Loucy (cell line): ENCODE measurements at regions not wholly inside any gene's neighbourhood (a gene's known extent, or its start where the extent isn't known, plus 50 kb on each side); places are given as distances from the start of the nearest gene placed in this dataset.

Source experiments
- CTCF ChIP-seq: fragments of 200-600 bp; sonication (generic); conservative IDR thresholded peaks from 2 replicates; pipeline ENCODE4 v1.5.1; 2014; ENCODE audit warnings: mild to moderate bottlenecking, antibody characterized with exemption, low read length
- EZH2phosphoT487 ChIP-seq: fragments of 200-600 bp; IDR thresholded peaks from 2 replicates; pipeline ENCODE4 v1.6.1; 2018; ENCODE audit warnings: antibody characterized with exemption, mild to moderate bottlenecking, moderate library complexity, borderline replicate concordance

GRCh38 chr5:152456815-152457443 is 51.9 kb upstream of the NMUR2 start:
- no peak for TF ChIP-seq CTCF
- TF ChIP-seq EZH2phosphoT487: no peak
